ENCODE measurements at regions not wholly inside any gene's neighbourhood (a gene's known extent, or its start where the extent isn't known, plus 50 kb on each side); places are given as distances from the start of the nearest gene placed in this dataset.

GRCh38 chr2:21544392-21544791 lies 420.6 kb downstream of the TDRD15 start:
- no peak for DNase-seq

- no peak for DNase-seq
Observed at GRCh38 chr2:21552981-21553380, 429.2 kb downstream of the TDRD15 start.

GRCh38 chr2:21559351-21559750 lies 435.6 kb downstream of the TDRD15 start:
- DNase-seq, result no peak

- no peak for DNase-seq
Observed at GRCh38 chr2:21561965-21562364, 438.2 kb downstream of the TDRD15 start.

GRCh38 chr2:21567395-21567794 lies 443.6 kb downstream of the TDRD15 start:
- no peak for DNase-seq

- no peak for DNase-seq
Observed at GRCh38 chr2:21571686-21572085, 447.9 kb downstream of the TDRD15 start.

- no peak for DNase-seq
Observed at GRCh38 chr2:21580391-21580790, 456.6 kb downstream of the TDRD15 start.

GRCh38 chr2:21585881-21586280 lies 462.1 kb downstream of the TDRD15 start:
- no peak for DNase-seq

GRCh38 chr2:21590026-21590690 lies 466.4 kb downstream of the TDRD15 start:
- DNase-seq, result no peak

GRCh38 chr2:21591926-21592325 lies 468.2 kb downstream of the TDRD15 start:
- no peak for DNase-seq

GRCh38 chr2:21599417-21599816 lies 475.6 kb downstream of the TDRD15 start:
- DNase-seq, result no peak

GRCh38 chr2:21602789-21603188 lies 479.0 kb downstream of the TDRD15 start:
- DNase-seq, result no peak

- no peak for DNase-seq
Observed at GRCh38 chr2:21607572-21607971, 483.8 kb downstream of the TDRD15 start.

GRCh38 chr2:21610304-21610703 lies 486.5 kb downstream of the TDRD15 start:
- DNase-seq, result no peak

- DNase-seq, result no peak
Observed at GRCh38 chr2:21617885-21618434, 494.2 kb downstream of the TDRD15 start.

- no peak for DNase-seq
Observed at GRCh38 chr2:21620771-21621170, 497.0 kb downstream of the TDRD15 start.

GRCh38 chr2:21627938-21628337 lies 504.2 kb downstream of the TDRD15 start:
- no peak for DNase-seq

- DNase-seq, result no peak
Observed at GRCh38 chr2:21633015-21633414, 509.2 kb downstream of the TDRD15 start.

GRCh38 chr2:21633466-21633865 lies 509.7 kb downstream of the TDRD15 start:
- DNase-seq, result no peak

- no peak for DNase-seq
Observed at GRCh38 chr2:21633911-21634310, 510.1 kb downstream of the TDRD15 start.

GRCh38 chr2:21640046-21640445 lies 516.3 kb downstream of the TDRD15 start:
- DNase-seq, result no peak

- DNase-seq, result no peak
Observed at GRCh38 chr2:21642647-21643046, 518.9 kb downstream of the TDRD15 start.

GRCh38 chr2:21643180-21643579 lies 519.4 kb downstream of the TDRD15 start:
- DNase-seq, result no peak

- no peak for DNase-seq
Observed at GRCh38 chr2:21644266-21644665, 520.5 kb downstream of the TDRD15 start.

- no peak for DNase-seq
Observed at GRCh38 chr2:21646345-21646744, 522.6 kb downstream of the TDRD15 start.

Data from GF-D8 (cell line).